WTC11 (cell line): ENCODE measurements at regions not wholly inside any gene's neighbourhood (a gene's known extent, or its start where the extent isn't known, plus 50 kb on each side); places are given as distances from the start of the nearest gene placed in this dataset.

Experiments used
- ATAC-seq: fragments of 200-7000 bp; cut with Tn5 transposase; 2 replicates; pipeline ENCODE4 v1.10.0; 2021; ENCODE audit warnings: mild to moderate bottlenecking, moderate library complexity
- CTCF ChIA-PET: fragments of 300-600 bp; sonication (Branson Sonifier 250); formaldehyde crosslinking; loops from one replicate; lab custom pipeline; 2021; ENCODE audit warnings: antibody characterized with exemption; lab: Charles Lee
- POLR2A ChIA-PET: fragments of 350-600 bp; sonication (Branson Sonifier 250); formaldehyde crosslinking; loops from one replicate; lab custom pipeline; 2021; ENCODE audit warnings: antibody characterized with exemption; lab: Charles Lee
- DNase-seq: peaks from one replicate; pipeline ENCODE4 v3.0.0; 2021; ENCODE audit warnings: low spot score
- H3K27ac Mint-ChIP-seq: 2 replicates; pipeline ENCODE4 v1.8.0; 2021; ENCODE audit warnings: mixed read lengths
- H3K27me3 Mint-ChIP-seq: 2 replicates; pipeline ENCODE4 v1.8.0; 2021; ENCODE audit warnings: low read depth, mild to moderate bottlenecking, moderate library complexity, mixed read lengths
- H3K36me3 Mint-ChIP-seq: 2 replicates; pipeline ENCODE4 v1.8.0; 2021; ENCODE audit warnings: mixed read lengths
- H3K4me1 Mint-ChIP-seq: 2 replicates; pipeline ENCODE4 v1.8.0; 2022; ENCODE audit warnings: mixed read lengths
- H3K4me3 Mint-ChIP-seq: 2 replicates; pipeline ENCODE4 v1.8.0; 2021; ENCODE audit warnings: mild to moderate bottlenecking, moderate library complexity, mixed read lengths
- H3K9me3 Mint-ChIP-seq: 2 replicates; pipeline ENCODE4 v1.8.0; 2021; ENCODE audit warnings: mixed read lengths
- AFF4 ChIP-seq: sonication (generic); formaldehyde crosslinking; IDR thresholded peaks from 2 replicates; pipeline ENCODE4 v1.8.1; 2023; ENCODE audit warnings: mild to moderate bottlenecking, missing genetic modification reagents, borderline replicate concordance
- CREM ChIP-seq: sonication (generic); formaldehyde crosslinking; IDR thresholded peaks from 2 replicates; pipeline ENCODE4 v1.8.1; 2022; ENCODE audit warnings: mild to moderate bottlenecking, missing genetic modification reagents, moderate library complexity
- E2F1 ChIP-seq: sonication (generic); formaldehyde crosslinking; IDR thresholded peaks from 2 replicates; pipeline ENCODE4 v1.8.0; 2022; ENCODE audit warnings: mild to moderate bottlenecking, missing genetic modification reagents
- ESRRA ChIP-seq: sonication (generic); formaldehyde crosslinking; IDR thresholded peaks from 2 replicates; pipeline ENCODE4 v1.8.1; 2022; ENCODE audit warnings: mild to moderate bottlenecking, missing genetic modification reagents, borderline replicate concordance
- FOXP4 ChIP-seq: sonication (generic); formaldehyde crosslinking; IDR thresholded peaks from 2 replicates; pipeline ENCODE4 v1.8.0; 2022; ENCODE audit warnings: mild to moderate bottlenecking, missing genetic modification reagents
- GABPB1 ChIP-seq: sonication (generic); formaldehyde crosslinking; IDR thresholded peaks from 2 replicates; pipeline ENCODE4 v1.8.1; 2023; ENCODE audit warnings: mild to moderate bottlenecking, missing genetic modification reagents
- JAZF1 ChIP-seq: fragments of 250-450 bp; sonication (Bioruptor Pico); IDR thresholded peaks from 2 replicates; pipeline ENCODE4 v1.9.0; 2021; ENCODE audit warnings: moderate library complexity, mild to moderate bottlenecking, inconsistent platforms
- MXD4 ChIP-seq: fragments of 250-450 bp; sonication (Bioruptor Pico); IDR thresholded peaks from 2 replicates; pipeline ENCODE4 v1.8.0; 2021; ENCODE audit warnings: mild to moderate bottlenecking, moderate library complexity, borderline replicate concordance
- NFE2L1 ChIP-seq: sonication (generic); formaldehyde crosslinking; IDR thresholded peaks from 2 replicates; pipeline ENCODE4 v1.8.1; 2023; ENCODE audit warnings: missing genetic modification reagents
- NR1H2 ChIP-seq: sonication (generic); formaldehyde crosslinking; IDR thresholded peaks from 2 replicates; pipeline ENCODE4 v1.9.0; 2021; ENCODE audit warnings: mild to moderate bottlenecking, moderate library complexity, missing genetic modification reagents
- NR3C1 ChIP-seq: sonication (generic); formaldehyde crosslinking; conservative IDR thresholded peaks from 2 replicates; pipeline ENCODE4 v1.8.1; 2023; ENCODE audit warnings: low read depth, mild to moderate bottlenecking, missing genetic modification reagents
- SMAD4 ChIP-seq: sonication (generic); formaldehyde crosslinking; IDR thresholded peaks from 2 replicates; pipeline ENCODE4 v1.8.0; 2022; ENCODE audit warnings: mild to moderate bottlenecking, missing genetic modification reagents
- TCF7 ChIP-seq: sonication (generic); formaldehyde crosslinking; IDR thresholded peaks from 2 replicates; pipeline ENCODE4 v1.8.0; 2022; ENCODE audit warnings: mild to moderate bottlenecking, low read depth, missing genetic modification reagents, moderate library complexity
- USF1 ChIP-seq: sonication (generic); formaldehyde crosslinking; IDR thresholded peaks from 2 replicates; pipeline ENCODE4 v1.8.0; 2022; ENCODE audit warnings: mild to moderate bottlenecking, missing genetic modification reagents
- ZNF219 ChIP-seq: sonication (generic); formaldehyde crosslinking; IDR thresholded peaks from 2 replicates; pipeline ENCODE4 v1.8.0; 2023; ENCODE audit warnings: missing genetic modification reagents, mild to moderate bottlenecking, borderline replicate concordance
- ZNF232 ChIP-seq: sonication (generic); formaldehyde crosslinking; IDR thresholded peaks from 2 replicates; pipeline ENCODE4 v1.8.0; 2022; ENCODE audit warnings: mild to moderate bottlenecking, missing genetic modification reagents
- TF ChIP-seq, protein P1 (sequence below): sonication (generic); formaldehyde crosslinking; conservative IDR thresholded peaks from 2 replicates; pipeline ENCODE4 v1.8.1; 2023; ENCODE audit warnings: mild to moderate bottlenecking, low read depth, missing genetic modification reagents, moderate library complexity

DNA sequence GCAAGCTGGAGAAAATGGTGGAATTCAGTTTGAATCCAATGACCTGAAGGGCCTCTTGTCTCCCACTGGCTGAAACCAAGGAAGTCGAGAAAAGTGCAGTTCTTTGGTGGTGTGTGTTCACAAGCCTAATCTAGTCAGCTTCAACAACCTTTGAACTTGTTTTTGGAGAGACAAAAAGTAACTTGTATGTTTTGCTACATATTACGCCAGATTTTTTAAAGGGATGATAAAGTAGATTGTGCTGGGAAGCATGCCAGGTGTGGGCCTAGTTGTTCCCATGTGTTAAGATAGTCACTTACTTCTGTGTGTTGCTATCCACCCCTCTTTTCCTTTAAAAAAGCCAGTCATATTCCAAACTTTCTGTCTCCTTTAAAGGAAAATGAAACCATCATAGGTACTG lies 79.7 kb upstream of the FAM3C start:
- H3K4me3 Mint-ChIP-seq: no peak overlapping the region
- TF ChIP-seq JAZF1 (CRISPR knock-in tag) (no peak), AFF4 (CRISPR knock-in tag) (no peak), USF1 (no peak), ZNF232 (CRISPR knock-in tag) (no peak), GABPB1 (CRISPR knock-in tag) (no peak), TCF7 (CRISPR knock-in tag) (no peak), E2F1 (CRISPR knock-in tag) (no peak), NR1H2 (CRISPR knock-in tag) (no peak), ZNF219 (no peak), CREM (CRISPR knock-in tag) (no peak), ESRRA (no peak), SMAD4 (no peak), NFE2L1 (no peak), MXD4 (CRISPR knock-in tag) (no peak), NR3C1 (CRISPR knock-in tag) (no peak), FOXP4 (CRISPR knock-in tag) (no peak)
- TF ChIP-seq, protein P1, sequence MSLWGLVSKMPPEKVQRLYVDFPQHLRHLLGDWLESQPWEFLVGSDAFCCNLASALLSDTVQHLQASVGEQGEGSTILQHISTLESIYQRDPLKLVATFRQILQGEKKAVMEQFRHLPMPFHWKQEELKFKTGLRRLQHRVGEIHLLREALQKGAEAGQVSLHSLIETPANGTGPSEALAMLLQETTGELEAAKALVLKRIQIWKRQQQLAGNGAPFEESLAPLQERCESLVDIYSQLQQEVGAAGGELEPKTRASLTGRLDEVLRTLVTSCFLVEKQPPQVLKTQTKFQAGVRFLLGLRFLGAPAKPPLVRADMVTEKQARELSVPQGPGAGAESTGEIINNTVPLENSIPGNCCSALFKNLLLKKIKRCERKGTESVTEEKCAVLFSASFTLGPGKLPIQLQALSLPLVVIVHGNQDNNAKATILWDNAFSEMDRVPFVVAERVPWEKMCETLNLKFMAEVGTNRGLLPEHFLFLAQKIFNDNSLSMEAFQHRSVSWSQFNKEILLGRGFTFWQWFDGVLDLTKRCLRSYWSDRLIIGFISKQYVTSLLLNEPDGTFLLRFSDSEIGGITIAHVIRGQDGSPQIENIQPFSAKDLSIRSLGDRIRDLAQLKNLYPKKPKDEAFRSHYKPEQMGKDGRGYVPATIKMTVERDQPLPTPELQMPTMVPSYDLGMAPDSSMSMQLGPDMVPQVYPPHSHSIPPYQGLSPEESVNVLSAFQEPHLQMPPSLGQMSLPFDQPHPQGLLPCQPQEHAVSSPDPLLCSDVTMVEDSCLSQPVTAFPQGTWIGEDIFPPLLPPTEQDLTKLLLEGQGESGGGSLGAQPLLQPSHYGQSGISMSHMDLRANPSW (CRISPR knock-in tag): no peak
- peaks cover 8% of the 10 kb centered on the region for H3K36me3 Mint-ChIP-seq
- H3K9me3 Mint-ChIP-seq: peaks cover 13% of the 10 kb centered on the region; the same call in 1 of the 2 replicates
- ChIA-PET POLR2A (no interaction called here), CTCF (no interaction called here)
- ATAC-seq: no peak
- no peak for DNase-seq
- H3K4me1 Mint-ChIP-seq: peaks cover 25% of the 10 kb centered on the region
- no peak overlapping the region for H3K27ac Mint-ChIP-seq
- H3K27me3 Mint-ChIP-seq: no peaks in the 10 kb centered on the region
